Progenitor cell of endocrine pancreas (in vitro differentiated cells): ENCODE measurements at regions not wholly inside any gene's neighbourhood (a gene's known extent, or its start where the extent isn't known, plus 50 kb on each side); places are given as distances from the start of the nearest gene placed in this dataset.

ENCODE experiments used
- DNase-seq: peaks from one replicate; pipeline ENCODE4 v3.0.0; 2021; ENCODE audit warnings: low spot score; ENCODE audit not compliant: unreplicated experiment
- H3K27ac Mint-ChIP-seq: 2 replicates; pipeline ENCODE4 v1.8.0; 2021; ENCODE audit warnings: mild to moderate bottlenecking, moderate library complexity, mixed read lengths
- H3K27me3 Mint-ChIP-seq: 2 replicates; pipeline ENCODE4 v1.8.0; 2021; ENCODE audit warnings: mixed read lengths
- H3K36me3 Mint-ChIP-seq: 2 replicates; pipeline ENCODE4 v1.8.0; 2022; ENCODE audit warnings: mixed read lengths; ENCODE audit not compliant: insufficient read depth
- H3K4me1 Mint-ChIP-seq: 2 replicates; pipeline ENCODE4 v1.8.0; 2021; ENCODE audit warnings: low read depth, mixed read lengths
- H3K4me3 Mint-ChIP-seq: 2 replicates; pipeline ENCODE4 v1.8.0; 2021; ENCODE audit warnings: low read depth, mild to moderate bottlenecking, moderate library complexity, mixed read lengths
- H3K9me3 Mint-ChIP-seq: 2 replicates; pipeline ENCODE4 v1.8.0; 2021; ENCODE audit warnings: low read depth, mixed read lengths
- TF ChIP-seq, protein P1 (sequence below): fragments of 200-600 bp; sonication (generic); IDR thresholded peaks from one replicate; pipeline ENCODE4 v1.5.0; 2021; ENCODE audit warnings: antibody characterized with exemption, mild to moderate bottlenecking; ENCODE audit not compliant: unreplicated experiment

DNA sequence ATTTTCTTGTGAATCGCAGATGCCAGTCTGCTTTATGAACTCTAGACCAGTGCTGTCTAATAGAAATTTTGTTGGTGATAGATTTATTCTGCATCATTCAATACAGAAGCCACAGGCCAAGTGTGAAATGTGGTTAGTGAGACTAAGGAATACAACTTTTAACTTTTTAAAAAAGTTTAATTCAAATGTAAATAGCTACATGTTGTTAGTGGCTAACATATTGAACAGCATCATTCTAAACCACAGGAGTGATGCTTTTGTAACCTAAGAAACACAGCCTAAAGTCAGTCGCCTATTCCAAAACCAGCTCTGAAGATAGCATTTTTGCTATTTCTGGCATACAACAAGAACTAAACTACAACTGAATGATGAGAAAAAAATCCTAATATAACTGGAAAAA is 164.8 kb upstream of the CBLB start:
- H3K4me3 Mint-ChIP-seq = no peak overlapping the region
- H3K9me3 Mint-ChIP-seq = no peaks in the 10 kb centered on the region
- peaks cover 5% of the 10 kb centered on the region for H3K4me1 Mint-ChIP-seq

DNA sequence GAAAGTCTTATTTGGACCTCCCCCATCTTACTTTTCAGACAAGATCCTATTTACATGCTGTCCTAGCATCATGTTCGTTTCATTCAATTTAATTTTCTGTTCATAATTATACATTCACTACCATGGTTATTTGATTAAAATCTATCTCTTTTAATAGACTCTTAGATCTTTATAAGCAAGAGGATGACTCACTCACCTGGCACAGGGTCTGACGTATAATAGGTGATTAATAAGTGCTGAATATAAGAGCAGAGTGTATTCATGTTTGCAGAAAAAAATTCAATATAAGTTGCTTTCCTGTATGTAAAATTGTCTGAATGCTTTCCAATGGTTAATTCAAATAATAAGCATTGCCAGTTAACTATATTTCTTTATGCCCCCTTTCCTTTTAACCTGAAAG is 165.5 kb upstream of the CBLB start:
- H3K9me3 Mint-ChIP-seq = peaks cover under 1% of the 10 kb centered on the region
- H3K36me3 Mint-ChIP-seq = no peaks in the 10 kb centered on the region
- peaks cover 5% of the 10 kb centered on the region for H3K4me1 Mint-ChIP-seq
- DNase-seq = no peak
- H3K27me3 Mint-ChIP-seq = peaks cover 13% of the 10 kb centered on the region
- no peak overlapping the region for H3K27ac Mint-ChIP-seq
- TF ChIP-seq, protein P1, sequence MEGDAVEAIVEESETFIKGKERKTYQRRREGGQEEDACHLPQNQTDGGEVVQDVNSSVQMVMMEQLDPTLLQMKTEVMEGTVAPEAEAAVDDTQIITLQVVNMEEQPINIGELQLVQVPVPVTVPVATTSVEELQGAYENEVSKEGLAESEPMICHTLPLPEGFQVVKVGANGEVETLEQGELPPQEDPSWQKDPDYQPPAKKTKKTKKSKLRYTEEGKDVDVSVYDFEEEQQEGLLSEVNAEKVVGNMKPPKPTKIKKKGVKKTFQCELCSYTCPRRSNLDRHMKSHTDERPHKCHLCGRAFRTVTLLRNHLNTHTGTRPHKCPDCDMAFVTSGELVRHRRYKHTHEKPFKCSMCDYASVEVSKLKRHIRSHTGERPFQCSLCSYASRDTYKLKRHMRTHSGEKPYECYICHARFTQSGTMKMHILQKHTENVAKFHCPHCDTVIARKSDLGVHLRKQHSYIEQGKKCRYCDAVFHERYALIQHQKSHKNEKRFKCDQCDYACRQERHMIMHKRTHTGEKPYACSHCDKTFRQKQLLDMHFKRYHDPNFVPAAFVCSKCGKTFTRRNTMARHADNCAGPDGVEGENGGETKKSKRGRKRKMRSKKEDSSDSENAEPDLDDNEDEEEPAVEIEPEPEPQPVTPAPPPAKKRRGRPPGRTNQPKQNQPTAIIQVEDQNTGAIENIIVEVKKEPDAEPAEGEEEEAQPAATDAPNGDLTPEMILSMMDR = no peak
- H3K4me3 Mint-ChIP-seq = no peak overlapping the region

More for the DNA sequence above, 164.8 kb upstream of the CBLB start:
- no peak for DNase-seq
- Mint-ChIP-seq H3K27ac (no peak overlapping the region), H3K36me3 (no peaks in the 10 kb centered on the region), H3K27me3 (peaks cover 13% of the 10 kb centered on the region)
- TF ChIP-seq, protein P1 = no peak

DNA sequence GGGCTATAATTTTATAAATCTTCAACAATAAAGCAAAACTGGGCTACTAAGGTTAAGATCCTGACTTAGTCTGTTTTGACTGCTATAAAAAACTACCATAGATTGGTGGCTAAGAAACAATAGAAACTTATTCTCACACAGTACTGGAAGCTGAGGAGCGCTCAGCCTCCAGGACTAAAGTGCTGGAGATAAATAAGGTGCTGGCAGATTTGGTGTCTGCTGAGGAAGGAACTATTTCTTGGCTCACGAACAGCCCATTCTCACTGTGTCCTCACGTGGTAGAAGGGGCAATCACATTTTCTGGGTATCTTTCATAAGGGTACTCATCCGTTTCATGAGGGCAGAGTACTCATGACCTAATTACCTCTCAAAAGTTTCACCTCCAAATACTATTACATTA is 166.8 kb upstream of the CBLB start:
- Mint-ChIP-seq H3K27ac (no peak overlapping the region), H3K36me3 (peaks cover 2% of the 10 kb centered on the region), H3K27me3 (peaks cover 16% of the 10 kb centered on the region), H3K9me3 (peaks cover 11% of the 10 kb centered on the region), H3K4me1 (peaks cover 5% of the 10 kb centered on the region), H3K4me3 (no peak overlapping the region)
- TF ChIP-seq, protein P1 = no peak
- no peak for DNase-seq

DNA sequence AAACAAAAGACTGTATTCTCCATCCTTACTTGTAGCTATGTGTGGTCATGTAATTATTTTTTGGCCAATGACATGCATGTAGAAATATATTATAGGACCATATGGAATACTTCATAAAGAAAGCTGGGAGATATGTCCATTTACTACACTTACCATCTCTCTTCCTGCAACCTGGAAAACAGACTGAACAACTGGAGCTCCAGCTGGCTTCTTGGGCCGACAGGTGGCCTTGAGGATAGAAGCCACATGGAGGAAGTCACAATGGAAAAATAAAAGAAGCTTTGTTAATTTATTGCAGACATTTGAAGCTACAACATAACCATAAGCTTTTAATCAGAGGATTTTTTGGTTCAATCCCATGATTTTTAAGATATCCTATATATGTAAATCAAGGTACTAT is 167.9 kb upstream of the CBLB start:
- no peak for DNase-seq
- Mint-ChIP-seq H3K36me3 (peaks cover 2% of the 10 kb centered on the region), H3K27ac (no peak overlapping the region), H3K4me3 (no peak overlapping the region), H3K27me3 (peaks cover 16% of the 10 kb centered on the region), H3K9me3 (peaks cover 11% of the 10 kb centered on the region), H3K4me1 (peaks cover 5% of the 10 kb centered on the region)
- TF ChIP-seq, protein P1 = no peak

DNA sequence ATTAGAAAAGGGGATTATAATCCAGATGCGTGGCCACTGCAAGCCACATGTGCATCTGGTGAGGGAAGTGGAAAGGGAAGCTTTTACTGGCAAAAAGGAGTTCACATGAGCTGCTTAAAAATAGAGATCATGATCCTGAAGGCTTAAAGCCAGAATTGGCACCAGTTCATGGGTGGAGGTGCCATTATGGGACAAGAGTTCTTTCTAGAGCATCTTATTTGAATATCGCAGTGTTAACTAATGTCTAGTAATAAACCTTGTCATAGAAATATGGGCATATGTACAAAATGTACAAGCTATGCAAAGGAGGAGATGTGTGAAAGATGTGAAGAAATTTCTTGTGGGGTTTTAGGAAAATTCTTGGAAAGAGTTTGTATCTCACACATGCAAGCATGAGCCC is 178.4 kb upstream of the CBLB start:
- Mint-ChIP-seq H3K4me1 (peaks cover 3% of the 10 kb centered on the region), H3K36me3 (no peaks in the 10 kb centered on the region), H3K27ac (no peak overlapping the region), H3K4me3 (no peak overlapping the region), H3K9me3 (peaks cover 7% of the 10 kb centered on the region), H3K27me3 (no peaks in the 10 kb centered on the region)
- no peak for DNase-seq
- TF ChIP-seq, protein P1 = no peak
